Testis (tissue), 2 donors: ENCODE measurements at regions not wholly inside any gene's neighbourhood (a gene's known extent, or its start where the extent isn't known, plus 50 kb on each side); places are given as distances from the start of the nearest gene placed in this dataset.

Experiments
- CTCF ChIP-seq, 3 experiments: fragments of 450-650 bp in 2 of 3; fragments of 200-600 bp in 1 of 3; sonication (generic) in 1 of 3; IDR thresholded peaks; one replicate each; pipeline ENCODE4 v1.5.1; 2016 to 2019; ENCODE audit warnings: antibody characterized with exemption in 3 of 3, mild to moderate bottlenecking in 2 of 3, moderate library complexity in 1 of 3
- POLR2A ChIP-seq: fragments of 450-650 bp; IDR thresholded peaks from one replicate; pipeline ENCODE4 v1.6.1; 2017; ENCODE audit warnings: antibody characterized with exemption, mild to moderate bottlenecking, moderate library complexity

GRCh38 chr15:25242957-25243799 is 195.6 kb downstream of the UBE3A start:
- TF ChIP-seq CTCF (IDR thresholded peaks at IDR 0.05), result no peak
- TF ChIP-seq POLR2A, result no peak
